Renal cortex interstitium (tissue), 11 donors: ENCODE measurements at regions not wholly inside any gene's neighbourhood (a gene's known extent, or its start where the extent isn't known, plus 50 kb on each side); places are given as distances from the start of the nearest gene placed in this dataset.

Experiments used
- DNase-seq, 11 donors: peaks; one replicate each; pipeline ENCODE4 v3.0.0-alpha.2; 2013; ENCODE audit warnings: low read depth in 9 of 11, low spot score in 4 of 11; ENCODE audit errors: extremely low read depth in 1 of 11

DNA sequence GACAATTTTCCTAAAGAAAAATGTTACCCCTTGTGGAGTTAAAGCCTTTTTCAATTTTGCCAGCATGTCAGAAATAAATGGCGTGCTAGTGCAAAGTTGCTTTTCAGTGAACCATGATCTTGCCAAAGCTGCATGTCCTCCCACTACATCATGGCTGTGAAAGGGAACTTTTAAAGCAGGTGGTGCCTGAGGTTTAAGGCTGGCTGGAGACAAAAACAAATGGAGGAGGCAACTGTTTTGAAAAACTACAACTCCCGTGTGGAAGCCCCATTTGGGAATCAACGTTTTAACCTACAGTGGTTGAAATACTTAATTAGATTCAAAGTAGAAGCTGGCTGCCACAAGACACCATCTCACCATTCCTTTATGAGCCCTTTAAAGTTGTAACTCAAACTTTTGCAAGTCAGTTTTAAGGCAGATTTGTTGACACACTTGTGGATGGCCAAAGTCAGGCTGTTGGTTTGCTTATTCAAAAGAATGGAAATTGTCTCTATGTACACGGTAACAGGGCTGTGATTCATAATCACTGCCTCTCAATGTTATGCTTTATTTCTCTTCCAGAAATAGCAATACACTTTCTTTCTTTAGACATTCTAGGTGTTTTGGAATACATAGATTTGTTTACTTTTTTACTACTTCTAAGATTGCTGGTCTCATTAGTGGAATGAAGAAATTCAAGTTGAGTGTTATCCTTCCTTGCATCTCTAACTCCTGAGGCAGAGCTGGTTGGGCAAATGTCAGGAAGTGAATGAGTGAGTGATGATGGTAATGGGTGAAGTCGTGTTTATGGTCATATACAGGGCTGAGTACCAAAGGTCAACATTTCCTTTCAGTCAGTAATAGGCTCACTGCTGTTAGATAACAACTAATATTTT lies 196.4 kb upstream of the GMDS start:
- DNase-seq, result no peak

DNA sequence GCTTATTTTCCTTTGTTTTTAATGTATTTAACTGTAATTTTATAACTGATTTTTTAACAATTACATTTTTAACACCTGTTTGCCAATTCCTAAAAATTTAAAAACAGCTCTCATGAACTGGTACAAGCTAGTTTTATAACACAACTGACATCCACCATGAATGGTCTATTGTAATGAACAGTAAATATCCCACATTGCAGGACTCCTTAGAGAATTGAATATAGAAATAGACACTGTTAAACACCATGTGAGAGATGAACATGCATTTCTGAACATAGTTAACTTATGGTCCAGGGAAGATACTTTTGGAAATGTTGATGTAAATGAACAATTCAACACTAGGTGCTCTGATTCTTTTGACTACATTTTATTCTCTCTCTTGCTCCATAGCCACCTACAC lies 195.1 kb upstream of the GMDS start:
- no peak for DNase-seq

DNA sequence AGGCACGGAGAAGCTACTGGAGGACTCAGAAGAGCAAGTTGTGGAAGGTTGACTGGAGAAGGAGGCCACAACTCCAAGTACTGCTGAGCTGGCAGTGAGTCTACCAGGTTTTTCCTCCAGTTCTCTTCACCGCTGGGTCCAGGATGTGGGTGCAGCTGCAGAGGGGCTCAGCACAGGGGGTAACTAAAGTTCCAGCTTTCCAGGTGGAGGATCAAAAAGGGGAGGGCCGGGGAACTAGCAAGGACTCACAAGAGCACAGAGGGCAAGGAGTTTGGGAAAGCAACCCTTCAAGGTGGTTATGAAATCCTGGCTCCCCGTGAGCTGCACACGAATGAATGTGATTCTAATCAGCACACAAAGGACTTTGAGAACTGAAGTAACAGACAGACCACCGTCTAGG lies 194.2 kb upstream of the GMDS start:
- no peak for DNase-seq

DNA sequence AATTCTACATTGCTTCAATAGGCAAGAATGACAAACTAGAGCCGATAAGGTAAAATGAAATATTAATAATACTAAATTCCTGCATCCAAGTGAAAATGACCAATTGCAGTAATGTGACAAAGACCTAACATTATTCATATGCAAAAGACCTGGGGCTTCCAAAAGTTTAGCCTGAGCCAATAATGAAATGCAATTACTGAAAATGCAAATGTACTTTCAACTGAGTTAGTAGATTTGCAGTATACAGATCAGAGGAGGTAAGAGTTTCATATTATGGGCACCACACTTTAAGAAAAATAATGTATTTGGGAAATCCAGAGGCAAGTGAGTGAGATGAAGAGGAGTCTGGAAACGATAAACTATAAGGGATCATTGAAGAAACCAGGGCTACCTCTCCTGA lies 193.7 kb upstream of the GMDS start:
- no peak for DNase-seq

DNA sequence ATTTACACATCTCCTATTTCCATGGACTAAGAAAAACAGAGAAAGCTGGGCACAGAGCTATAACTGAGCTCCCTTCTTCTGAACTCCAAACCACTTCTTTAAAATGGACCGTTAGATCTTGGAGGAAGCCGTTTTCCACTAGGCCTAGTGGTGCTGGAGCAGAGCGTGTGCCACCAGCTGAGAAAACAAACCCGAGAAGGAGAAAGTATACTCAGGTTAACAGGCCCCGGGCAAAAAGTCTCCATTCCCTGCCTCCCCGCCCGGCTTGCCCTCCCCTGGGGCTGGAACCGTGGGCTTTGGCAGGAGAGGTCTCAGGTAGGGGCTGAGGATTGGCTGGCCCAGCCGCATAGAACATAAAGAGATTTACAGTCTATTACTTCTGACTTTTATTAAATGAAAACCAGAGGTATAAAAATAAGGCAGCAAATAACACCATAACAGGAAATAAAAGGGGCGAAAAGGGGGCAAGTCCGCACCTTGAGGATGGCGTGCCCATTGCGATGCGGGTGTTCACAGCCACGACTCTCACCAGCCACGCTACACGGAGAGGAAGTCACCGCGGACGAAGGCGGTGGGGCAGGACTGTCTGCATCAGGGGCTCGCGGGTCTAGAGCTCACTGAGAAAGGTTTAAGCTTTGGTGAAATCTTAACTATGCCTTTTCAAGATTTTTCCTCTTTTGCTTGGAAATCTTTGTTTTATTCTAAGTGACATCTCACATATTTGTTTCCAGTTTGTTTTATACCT lies 191.2 kb upstream of the GMDS start:
- no peak for DNase-seq

DNA sequence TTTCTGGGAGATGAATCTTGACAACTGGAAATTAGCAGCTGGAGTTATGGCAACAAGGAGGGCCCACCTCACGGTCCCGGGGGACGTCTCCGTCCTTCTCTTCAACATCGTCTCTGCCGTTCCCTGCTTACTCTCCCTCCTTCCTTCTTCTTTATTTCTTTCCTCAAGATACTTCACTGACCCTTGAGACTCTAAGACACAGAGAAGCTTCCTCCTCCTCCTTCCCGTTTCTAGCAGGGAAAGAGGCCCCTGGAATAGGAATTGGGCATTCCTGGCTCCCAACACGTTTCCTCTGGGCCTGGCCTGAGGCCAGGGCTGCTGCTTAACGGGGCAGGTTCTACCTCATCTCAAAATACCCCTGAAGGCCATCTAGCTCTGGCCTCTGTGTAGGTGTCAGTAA lies 189.9 kb upstream of the GMDS start:
- no peak for DNase-seq

DNA sequence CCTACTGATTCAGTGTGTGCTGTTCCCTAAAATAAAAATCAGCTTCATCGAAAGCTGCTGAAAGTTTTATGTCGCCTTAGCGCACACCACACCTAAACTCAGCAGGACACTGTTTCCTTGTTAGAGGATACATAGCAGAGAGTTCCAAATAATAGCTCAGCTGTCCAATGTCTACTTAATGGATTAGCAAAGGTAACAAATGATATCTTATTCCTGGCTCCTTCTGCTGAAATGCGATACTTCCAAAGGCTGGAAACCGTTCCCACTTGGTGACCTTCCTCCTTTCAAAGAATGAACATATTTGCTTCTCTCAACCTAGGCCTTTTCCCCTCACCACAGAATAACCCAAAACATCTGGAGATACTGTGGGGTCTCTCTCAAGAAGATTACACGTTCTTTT lies 189.5 kb upstream of the GMDS start:
- no peak for DNase-seq

DNA sequence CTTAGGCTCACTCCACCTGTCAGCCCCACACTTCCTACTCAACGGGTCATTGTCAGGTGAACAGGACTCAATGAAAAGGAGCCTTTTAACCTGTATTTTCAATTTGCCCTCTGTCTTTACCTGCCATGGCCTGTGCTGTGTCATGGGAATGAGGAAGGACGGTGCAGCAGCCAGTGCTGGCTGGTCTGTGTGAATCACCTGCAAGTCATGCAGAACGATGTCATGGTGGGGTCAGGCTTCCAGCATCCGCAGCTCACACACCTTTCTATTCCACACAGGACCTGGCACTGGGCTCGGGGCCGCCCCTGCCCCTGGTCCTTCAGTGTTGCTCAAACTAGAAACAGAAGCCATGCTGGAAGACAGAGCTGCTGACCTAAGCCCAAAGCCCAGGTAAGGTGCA lies 188.7 kb upstream of the GMDS start:
- DNase-seq, result peak in 1 of 11 donors; percentile 65

DNA sequence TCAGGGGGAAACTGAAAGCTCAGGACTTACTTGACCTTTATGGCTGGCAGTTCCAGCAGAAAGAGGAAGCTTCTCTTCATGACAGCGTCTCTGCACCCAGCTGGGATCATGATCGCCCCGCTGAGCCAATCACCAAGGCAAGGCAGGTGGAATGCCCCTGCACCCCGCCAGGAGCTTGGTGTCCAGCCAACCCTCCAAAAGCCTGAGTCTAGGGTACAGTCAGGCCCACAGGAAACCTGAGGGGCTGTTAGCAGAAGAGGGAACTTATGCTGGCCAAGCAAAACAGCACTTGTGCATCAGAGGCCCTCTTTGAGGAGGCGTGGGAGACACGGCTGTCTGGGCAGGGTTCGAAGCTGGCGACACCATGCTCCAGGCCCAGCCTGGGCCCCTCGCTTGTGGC lies 188.3 kb upstream of the GMDS start:
- no peak for DNase-seq

DNA sequence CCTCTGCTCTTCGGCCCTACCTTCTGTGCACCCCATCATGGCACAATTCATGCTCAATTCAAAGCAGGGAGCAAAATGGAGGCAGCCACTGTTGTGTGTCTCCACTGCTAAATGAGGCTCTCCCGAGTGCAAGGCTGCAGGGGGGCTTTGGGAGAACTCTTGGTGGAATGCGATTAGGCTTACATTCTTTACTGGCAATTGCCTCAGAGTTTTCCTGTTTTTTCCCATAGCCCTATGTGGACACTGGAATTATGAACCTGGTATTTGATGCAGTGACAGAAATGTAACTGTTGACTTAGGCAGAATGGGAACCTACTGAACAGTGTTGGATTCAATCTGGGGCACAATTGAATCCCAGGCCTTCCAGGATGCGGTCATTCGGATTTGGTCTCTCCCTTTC lies 187.9 kb upstream of the GMDS start:
- DNase-seq, result no peak

DNA sequence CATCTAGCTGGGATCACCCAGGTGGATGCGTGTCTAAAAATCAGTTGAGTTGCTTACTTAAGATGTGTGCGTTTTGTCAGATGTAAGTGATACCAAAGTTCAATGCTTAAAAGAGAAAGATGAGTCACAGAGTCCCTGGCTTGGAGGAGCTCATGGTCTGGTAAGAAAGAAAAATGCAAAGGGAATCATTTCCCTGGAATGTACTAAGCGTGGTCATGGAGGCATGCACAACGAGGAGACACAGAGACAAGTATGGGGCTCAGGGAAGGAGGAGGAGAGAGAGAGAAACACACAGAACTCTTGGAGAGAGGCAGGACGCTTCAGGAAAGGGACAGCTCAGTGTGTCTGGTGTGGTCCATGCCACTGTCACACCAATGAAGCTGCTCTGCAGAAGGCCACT lies 186.9 kb upstream of the GMDS start:
- DNase-seq, result no peak

DNA sequence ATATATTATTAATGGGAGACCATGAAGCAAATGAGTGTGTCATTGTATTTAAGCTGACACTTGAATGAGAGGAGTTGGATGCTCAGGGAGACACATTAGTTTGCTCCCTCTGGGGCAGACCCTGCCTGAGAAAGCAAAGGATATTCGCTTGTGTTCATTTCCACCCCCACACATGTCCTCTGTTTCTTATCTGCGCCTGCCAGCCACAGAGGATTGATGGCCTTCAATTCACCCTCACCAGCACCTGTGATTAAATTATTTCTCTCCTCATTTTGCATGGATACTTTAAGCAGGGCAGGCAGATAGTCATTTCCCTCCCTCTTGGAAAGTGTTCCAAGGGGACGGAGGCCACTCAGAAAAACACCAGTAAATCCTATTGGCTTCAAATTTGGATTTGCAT lies 185.2 kb upstream of the GMDS start:
- no peak for DNase-seq

DNA sequence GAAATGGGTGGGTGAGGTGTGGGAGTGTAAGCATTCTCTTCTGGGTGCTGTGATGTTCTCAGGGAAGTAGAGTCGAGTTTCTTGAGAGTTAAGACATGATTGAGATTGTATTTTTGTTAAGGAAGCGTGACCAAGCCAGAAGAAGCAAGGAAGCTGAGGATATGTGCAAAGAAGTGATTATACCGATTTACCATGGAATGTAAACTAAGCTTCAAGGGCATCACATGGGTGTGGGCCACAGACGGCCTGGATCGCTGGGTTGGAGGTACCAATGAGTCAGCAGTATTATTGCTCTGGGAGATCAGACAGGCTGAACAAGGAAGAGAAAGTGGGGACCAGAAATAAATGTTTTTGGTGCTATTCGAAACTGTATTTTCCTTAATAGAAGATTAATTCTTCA lies 184.1 kb upstream of the GMDS start:
- no peak for DNase-seq

DNA sequence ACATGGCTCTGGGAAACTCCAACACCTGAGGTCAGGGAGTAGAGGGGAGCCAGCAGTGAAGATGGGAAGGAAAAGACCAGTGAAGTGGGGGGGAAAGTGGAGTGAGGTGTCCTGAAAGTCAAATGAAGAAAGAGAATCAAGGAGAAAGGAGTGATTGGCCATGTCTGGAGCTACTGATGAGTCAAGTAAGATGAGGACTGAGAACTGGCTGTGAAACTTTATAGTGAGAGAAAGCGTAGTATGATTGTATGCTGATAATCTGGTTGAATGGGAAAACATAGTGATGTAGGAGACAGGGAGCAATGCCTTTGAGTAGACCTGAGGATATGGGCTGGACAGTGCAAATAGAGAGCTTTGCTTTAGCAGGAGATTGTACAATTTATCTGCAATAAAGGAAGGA lies 183.6 kb upstream of the GMDS start:
- no peak for DNase-seq

DNA sequence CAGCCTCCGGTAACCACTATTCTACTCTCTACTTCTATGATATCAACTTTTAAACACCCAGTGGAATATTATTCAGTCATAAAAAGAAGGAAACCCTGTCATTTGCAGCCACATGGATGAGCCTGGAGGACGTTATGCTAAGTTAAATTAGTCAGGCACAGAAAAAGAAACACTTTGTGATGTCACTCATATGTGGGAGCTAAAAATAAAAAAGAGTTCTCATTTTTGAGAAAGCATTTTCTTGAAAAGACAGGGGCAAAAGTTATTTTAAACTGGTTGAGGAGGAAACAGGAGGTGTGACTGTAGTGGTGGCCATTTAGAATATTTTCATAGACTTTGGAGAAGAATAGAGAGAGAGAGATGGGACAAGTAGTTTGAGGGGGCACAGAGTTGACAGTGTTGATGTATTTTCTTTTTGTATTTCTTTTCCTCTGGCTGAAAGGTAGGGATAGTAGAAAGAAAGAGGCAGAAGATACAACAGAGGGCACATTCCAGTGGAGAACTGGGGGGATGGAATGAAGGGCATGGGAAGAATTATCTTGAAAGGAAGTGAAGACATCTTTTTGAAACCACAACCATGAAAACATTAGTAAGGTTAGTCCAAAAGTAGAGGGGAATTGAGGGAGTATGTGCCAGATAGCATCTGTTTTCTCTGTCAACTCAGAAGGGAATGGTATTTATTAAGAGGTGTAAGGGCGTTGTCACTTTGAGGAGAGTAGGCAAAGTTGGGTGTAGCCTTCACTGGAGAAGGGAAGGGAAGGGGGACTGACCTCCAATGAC lies 181.3 kb upstream of the GMDS start:
- no peak for DNase-seq

DNA sequence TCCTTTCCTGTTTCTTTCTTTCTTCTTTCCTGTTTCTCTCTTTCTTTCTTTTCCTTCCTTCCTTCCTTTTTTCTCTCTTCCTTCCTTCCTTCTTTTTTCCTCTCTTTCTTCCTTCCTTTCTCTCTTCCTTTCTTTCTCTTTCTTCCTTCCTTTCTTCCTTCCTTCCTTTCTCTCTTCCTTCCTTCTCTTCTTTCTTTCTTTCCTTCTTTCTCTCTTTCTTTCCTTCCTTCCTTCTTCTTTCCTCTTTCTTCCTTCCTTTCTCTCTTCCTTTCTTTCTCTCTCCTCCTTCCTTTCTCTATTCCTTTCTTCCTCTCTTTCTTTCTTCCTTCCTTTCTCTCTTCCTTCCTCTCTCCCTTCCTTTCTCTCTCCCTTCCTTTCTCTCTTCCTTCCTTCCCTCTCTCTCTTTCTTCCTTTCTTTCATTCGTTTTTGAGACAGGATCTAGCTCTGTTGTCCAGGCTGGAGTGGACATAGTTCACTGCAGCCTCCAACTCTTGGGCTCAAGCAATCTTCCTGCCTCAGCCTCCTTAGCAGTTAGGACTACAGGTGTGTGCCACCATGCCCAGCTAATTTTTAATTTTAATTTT lies 170.8 kb upstream of the GMDS start:
- DNase-seq, result no peak

DNA sequence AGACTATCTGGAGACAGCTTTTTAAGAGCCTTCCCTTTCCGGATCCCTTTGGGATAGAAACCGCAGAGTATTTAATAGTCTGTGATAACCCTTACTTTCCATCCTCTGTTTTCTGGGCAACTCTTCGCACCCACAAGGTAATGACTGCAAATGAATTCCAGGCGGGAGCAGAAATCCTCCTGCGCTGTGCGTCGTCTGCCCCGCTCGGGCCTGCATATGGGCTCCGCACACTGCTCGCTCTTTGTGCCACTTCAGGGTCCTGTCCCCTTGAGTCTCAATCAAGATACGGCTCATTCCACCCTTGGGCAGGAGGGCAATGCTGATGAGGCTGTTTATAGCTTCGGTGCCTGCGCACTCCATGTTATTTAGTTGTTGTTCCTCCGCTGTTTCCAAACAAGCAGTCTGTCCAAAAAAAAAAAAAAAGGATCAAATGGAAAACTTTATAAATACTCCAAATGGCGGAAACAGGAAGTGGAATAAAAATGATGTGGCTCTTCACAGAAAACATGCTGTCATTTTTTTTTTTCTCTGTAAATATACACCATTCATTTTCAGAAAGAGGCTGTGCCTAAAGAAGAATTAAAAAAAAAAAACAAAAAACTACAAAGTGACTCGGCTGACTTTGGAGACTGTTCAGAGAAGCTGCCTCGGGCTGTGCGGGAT lies 169.6 kb upstream of the GMDS start:
- DNase-seq, result no peak

DNA sequence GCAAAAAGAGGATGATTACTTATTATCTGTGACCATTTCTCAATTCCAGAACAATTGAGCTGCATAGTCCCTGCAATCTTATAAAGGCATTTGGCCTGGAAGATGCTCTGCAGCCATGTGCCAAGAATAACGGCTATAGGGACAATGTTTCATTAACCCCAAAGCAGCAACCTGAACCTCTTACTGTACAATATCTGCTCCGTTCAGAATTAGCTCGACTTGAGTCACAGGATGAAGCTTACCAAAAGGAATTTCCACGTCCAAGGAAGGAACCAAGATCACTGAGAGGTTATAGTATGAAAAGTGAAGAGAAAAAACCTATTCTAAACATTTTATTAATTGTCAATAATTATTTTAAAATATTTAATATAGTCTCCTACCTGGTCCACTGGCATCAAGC lies 167.3 kb upstream of the GMDS start:
- no peak for DNase-seq
